ENCODE measurements at regions not wholly inside any gene's neighbourhood (a gene's known extent, or its start where the extent isn't known, plus 50 kb on each side); places are given as distances from the start of the nearest gene placed in this dataset.

DNA sequence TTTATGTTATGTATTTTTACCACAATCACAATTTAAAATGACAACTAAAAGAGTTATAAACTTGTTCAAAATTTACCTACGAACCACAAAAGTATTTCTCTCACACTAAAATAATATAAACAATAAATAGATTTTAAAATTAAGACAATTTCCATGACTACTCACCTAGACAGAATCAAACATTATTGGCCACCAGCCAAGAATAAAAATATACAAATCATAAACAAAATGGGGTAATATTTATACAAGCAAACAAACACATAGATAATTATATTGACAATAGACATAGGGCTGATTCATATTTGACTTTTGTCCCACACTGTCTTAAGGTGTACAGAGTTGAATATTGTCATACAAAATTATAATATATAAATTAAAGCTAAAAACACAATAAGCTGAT, 119.6 kb upstream of the ZNF92 start:
- H3K4me3 ChIP-seq (ENCODE audit: low read depth, low read length) = no peak overlapping the region
- POLR2A ChIA-PET = no interaction called here
- TF ChIP-seq, protein P1, sequence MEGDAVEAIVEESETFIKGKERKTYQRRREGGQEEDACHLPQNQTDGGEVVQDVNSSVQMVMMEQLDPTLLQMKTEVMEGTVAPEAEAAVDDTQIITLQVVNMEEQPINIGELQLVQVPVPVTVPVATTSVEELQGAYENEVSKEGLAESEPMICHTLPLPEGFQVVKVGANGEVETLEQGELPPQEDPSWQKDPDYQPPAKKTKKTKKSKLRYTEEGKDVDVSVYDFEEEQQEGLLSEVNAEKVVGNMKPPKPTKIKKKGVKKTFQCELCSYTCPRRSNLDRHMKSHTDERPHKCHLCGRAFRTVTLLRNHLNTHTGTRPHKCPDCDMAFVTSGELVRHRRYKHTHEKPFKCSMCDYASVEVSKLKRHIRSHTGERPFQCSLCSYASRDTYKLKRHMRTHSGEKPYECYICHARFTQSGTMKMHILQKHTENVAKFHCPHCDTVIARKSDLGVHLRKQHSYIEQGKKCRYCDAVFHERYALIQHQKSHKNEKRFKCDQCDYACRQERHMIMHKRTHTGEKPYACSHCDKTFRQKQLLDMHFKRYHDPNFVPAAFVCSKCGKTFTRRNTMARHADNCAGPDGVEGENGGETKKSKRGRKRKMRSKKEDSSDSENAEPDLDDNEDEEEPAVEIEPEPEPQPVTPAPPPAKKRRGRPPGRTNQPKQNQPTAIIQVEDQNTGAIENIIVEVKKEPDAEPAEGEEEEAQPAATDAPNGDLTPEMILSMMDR (IDR thresholded peaks at IDR 0.05; ENCODE audit: insufficient read depth, low read length, missing control alignments) = no peak
- CTCF ChIA-PET = no interaction called here
- no peak for DNase-seq (ENCODE audit: low read depth, low spot score)

DNA sequence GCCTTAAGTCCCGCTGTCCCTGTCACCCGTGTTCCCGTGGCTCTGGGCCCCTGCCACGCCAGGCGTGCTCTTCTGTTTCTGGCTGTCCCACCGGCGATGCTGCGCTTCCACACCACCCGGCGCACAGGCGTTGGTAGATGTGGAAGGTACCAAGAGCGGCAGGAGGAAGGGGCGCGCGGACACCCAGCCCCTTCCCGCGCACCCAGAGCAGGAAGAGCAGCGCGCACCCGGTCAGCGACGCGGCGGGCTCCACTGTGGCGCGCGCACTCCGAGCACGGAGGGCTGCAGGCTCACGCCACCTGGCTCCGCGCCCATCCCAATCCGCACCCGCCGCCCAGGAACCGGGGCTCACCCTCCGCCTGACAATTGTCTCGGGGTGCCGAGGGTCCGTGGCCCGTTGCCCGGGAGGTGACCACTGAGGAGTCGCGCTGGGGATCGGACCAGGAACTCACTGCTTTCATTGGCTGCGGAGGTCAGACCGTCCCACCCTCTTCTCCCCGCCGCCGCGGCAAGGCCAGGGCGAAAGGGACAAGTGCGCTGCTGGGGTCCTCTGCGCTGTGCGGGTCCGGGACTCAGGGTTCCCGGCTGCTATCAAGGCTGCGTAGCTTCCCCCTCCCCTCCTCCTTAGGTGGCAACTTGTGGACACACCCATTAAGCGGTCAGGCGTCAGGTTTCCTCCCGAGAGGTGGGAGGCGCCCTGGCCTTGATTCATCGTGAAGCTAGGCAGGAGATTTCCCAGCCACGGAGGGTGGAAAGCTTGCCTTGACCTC, 121.6 kb upstream of the ZNF92 start:
- ChIA-PET CTCF (no interaction called here), POLR2A (no interaction called here)
- DNase-seq (ENCODE audit: low read depth, low spot score) = no peak
- TF ChIP-seq, protein P1 (IDR thresholded peaks at IDR 0.05; ENCODE audit: insufficient read depth, low read length, missing control alignments) = no peak
- H3K4me3 ChIP-seq (ENCODE audit: low read depth, low read length) = peak overlapping the region; percentile 69

DNA sequence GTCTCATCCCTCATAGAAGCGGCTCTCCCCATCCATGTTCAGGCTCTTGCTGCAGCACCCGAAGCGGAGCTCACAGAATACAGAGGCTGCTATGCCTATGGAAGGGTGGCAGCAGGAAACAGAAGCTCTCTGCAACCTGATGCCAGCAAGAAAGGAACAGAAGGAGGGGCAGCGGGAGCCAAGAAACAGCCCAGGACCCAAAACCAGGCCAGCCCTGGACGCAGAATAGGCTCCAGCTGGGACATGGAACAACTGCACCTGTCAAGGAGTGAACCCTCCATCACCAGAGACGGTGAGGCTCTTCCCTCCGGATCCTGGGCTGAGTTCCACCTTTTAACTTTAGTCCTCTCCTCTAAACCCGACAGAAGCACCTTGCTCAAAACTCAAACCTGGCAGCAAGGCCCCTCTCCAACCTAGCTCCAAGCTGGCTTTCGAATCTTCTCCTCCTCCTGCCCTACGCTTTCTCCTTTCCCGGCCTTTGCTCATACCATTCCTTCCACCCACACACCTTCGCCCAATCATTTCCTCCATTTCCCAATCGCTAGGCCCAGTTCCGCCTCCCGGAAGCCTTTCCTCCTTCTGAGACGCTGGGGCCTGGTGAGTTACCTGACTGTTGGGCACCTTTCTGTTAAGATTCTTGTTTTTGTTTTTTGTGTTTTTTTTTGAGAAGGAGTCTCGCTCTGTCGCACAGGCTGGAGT, 122.8 kb upstream of the ZNF92 start:
- DNase-seq (ENCODE audit: low read depth, low spot score) = no peak
- TF ChIP-seq, protein P1 (IDR thresholded peaks at IDR 0.05; ENCODE audit: insufficient read depth, low read length, missing control alignments) = no peak
- POLR2A ChIA-PET = no interaction called here
- no peak overlapping the region for H3K4me3 ChIP-seq (ENCODE audit: low read depth, low read length)
- CTCF ChIA-PET = no interaction called here

DNA sequence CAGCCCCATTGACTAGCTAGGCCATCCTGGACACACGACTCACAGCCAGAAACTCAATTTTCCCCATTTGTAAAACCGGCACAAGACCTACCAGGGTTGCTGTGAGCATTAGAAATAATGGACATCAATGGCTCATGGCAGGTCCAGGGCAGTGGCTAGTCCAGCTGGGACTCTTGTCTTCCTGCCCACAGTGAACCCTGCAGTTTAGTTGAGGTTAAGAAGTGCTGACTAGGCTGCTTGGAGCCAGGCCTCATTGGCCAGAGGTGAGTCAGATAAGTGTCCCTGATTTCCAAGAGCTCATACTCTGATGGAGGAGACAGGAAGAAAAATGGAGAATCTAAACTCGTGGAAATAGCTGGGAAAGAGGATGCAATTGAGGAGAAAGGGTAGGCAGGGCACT, 123.4 kb upstream of the ZNF92 start:
- ChIA-PET POLR2A (no interaction called here), CTCF (no interaction called here)
- TF ChIP-seq, protein P1 (IDR thresholded peaks at IDR 0.05; ENCODE audit: insufficient read depth, low read length, missing control alignments) = no peak
- no peak for DNase-seq (ENCODE audit: low read depth, low spot score)
- H3K4me3 ChIP-seq (ENCODE audit: low read depth, low read length) = no peak overlapping the region

DNA sequence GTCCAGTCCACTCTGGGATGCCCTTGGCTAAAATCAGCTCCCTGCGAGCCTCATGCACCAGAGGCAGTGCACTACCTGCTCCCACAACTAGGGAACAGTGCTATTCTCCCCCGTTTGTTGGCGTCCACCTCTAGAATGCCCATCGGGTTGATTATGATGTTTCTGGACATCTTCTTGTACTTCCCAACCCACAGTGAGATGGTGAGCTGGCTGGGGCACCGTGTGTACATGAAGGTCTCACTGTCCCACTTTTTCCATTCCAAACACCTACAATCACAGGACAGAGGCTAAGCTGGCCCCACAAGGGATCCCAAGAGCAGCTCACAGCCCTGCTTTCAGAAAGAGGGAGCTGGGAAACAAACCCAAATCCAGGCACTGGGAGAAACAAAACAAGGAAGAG, 126.2 kb upstream of the ZNF92 start:
- no peak for DNase-seq (ENCODE audit: low read depth, low spot score)
- TF ChIP-seq, protein P1 (IDR thresholded peaks at IDR 0.05; ENCODE audit: insufficient read depth, low read length, missing control alignments) = no peak
- ChIA-PET POLR2A (no interaction called here), CTCF (no interaction called here)
- H3K4me3 ChIP-seq (ENCODE audit: low read depth, low read length) = no peak overlapping the region

DNA sequence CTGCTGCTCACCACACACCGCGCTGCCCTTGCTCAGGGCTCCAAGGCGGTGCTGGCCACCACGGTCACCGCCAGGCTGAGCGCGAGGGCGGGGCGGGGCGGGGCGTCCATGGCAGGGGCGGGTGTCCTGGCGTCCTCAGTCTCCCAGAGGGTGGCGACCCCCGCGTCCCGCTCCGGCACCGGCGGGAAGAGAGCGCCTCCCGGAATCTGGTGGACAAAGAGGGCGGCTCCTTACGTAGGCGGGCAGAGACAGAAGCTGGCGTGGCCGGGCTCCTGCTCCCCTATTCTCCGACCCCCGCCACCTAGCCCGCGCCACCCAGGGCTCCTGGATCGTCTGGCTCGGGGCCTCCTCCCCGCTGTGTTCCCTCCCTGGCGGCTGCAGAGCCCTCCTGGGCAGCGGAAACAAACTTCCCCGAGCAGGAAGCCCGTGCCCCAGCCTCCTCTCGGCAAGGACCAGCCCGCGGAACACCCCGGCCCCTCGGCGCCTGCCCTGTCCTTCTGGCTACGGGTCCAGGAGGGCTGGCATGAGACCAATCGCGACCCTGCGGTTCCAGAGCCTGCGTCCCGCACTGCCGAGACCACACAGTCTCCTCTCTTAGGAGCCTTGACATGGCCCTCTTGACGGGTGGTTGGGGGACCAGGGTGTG, 133.8 kb upstream of the ZNF92 start:
- TF ChIP-seq, protein P1 (IDR thresholded peaks at IDR 0.05; ENCODE audit: insufficient read depth, low read length, missing control alignments) = no peak
- CTCF ChIA-PET = no interaction called here
- DNase-seq (ENCODE audit: low read depth, low spot score) = no peak
- POLR2A ChIA-PET = no interaction called here
- peak overlapping the region; percentile 46 for H3K4me3 ChIP-seq (ENCODE audit: low read depth, low read length)
